ENCODE measurements at regions not wholly inside any gene's neighbourhood (a gene's known extent, or its start where the extent isn't known, plus 50 kb on each side); places are given as distances from the start of the nearest gene placed in this dataset.

DNA sequence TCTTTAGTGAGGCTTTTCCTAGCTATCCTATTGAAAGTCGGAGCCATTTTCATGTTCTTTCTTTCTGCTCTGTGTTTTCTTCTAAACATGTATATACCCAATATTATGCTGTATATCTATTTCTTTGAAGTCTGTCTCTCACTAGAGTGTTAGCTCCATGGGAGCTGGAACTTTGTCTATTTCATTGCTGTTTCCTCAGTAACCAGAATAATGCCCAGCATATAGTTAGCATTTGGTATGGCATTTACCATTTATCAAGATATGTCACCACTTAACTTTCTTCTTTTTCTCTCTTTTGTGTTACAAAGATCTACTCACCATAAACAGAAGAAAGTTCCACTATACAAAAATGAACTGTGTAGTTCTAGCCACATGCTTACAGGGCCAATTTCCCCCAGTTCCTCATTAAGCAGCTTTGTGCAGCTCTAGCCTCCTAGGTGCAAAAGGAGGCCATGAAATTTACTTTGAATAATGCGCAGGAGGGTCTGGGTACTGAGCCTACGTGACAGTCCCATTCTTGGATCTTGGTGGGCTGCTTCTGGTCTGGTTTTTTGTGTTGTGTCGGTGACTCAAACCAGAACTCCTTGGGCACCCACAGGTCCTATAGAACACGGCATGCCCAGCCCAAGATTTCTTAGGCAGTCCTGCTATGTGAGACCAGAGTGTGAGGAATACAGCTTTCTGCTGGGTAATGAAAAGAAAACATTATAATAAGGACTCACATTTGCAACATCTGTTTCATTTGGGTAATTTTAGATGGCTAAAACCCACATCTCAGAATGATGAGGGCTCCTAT, 302.3 kb upstream of the IGFBP7 start:
- ATAC-seq (no peak), DNase-seq (no peak)
- Mint-ChIP-seq H3K4me1 (no peaks in the 10 kb centered on the region), H3K4me3 (no peak overlapping the region), H3K27ac (no peak overlapping the region), H3K36me3 (no peaks in the 10 kb centered on the region), H3K27me3 (no peaks in the 10 kb centered on the region), H3K9me3 (ENCODE audit: low read depth) (no peaks in the 10 kb centered on the region)
- CTCF ChIA-PET, result interaction anchor here (1.7 kb wide), 1 partner anchor 14 kb away, joined by 3 read pairs; no protein-coding TSS in a partner anchor

DNA sequence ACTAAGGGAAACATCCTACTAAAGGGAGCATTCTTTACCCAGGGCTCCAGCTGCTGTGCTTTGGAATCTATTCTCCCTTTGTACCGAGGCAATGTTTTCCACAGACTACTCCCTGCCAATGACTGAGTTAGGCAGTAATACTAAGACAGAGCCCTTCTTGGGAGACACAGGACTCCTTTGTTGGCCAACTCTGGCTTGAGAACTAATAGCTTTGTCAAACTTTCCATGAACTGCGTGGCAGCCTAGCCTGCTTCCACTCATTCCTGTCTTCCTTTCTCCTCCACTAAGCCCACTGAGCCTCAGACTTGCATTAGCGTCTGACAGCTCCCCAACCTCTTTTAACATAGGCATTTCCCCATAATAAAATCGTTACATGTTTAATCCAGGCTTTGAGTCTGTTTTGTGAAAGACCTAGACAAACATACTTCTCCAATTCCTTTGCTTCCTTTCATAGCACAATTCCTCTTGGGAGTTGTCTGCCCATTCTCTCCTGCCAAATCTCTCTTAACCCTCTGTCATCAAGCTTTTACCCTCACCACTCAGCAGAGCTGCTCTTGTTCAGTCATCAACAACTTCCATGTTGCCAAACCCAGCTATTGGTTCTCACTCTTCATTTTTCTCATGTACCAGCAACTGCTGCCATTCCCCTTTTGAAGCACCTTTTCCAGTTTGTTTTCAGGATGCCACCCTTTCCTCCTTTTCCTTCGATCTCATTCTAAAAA, 300.3 kb upstream of the IGFBP7 start:
- Mint-ChIP-seq H3K4me3 (no peak overlapping the region), H3K4me1 (no peaks in the 10 kb centered on the region), H3K27ac (no peak overlapping the region), H3K36me3 (no peaks in the 10 kb centered on the region), H3K27me3 (no peaks in the 10 kb centered on the region), H3K9me3 (ENCODE audit: low read depth) (no peaks in the 10 kb centered on the region)
- ATAC-seq (no peak), DNase-seq (no peak)
- CTCF ChIA-PET, result no interaction called here

DNA sequence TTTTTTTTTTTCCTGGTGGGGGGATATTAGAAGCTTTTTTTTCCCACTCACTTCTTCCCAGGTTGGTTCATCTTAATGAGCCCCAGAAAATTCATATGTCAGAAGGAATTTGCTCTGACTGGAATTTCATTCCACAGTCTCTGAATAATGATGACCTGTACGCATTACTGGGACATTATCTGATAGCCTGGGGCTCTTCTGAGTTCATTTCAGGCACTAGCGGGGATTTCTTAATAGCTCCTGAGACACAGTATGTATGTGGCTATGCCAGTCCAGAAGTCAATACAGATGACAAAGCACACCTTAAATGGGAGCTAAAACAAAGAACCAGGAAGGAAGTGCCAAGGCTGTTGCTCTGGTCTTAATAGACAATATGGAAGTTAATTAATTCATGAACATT, 295.2 kb upstream of the IGFBP7 start:
- H3K27ac Mint-ChIP-seq, result no peak overlapping the region
- CTCF ChIA-PET, result no interaction called here

DNA sequence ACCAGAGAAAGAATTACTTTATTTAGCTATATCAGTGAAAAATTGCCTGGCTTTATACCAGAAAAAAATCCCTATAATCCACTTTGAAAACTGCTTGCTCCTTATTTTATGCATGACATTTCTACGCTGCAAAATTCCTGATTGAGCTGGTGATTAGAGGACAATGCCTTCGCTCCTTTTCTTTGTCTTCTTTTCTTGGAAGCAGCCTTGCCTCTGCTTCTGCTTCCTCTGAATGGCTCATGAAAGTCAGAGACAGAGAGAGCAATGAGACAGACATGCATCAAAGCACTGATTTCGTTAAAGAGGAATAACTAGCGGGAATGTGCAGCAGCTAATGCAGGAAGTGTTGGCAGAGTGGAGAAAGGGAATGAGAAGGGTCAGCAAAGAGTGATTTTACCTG, 294.3 kb upstream of the IGFBP7 start:
- Mint-ChIP-seq H3K27ac (no peak overlapping the region), H3K27me3 (no peaks in the 10 kb centered on the region), H3K36me3 (no peaks in the 10 kb centered on the region), H3K4me3 (no peak overlapping the region), H3K4me1 (no peaks in the 10 kb centered on the region), H3K9me3 (ENCODE audit: low read depth) (no peaks in the 10 kb centered on the region)
- no peak for ATAC-seq
- DNase-seq, result no peak
- CTCF ChIA-PET, result interaction anchor here (1.4 kb wide), 1 partner anchor 23 kb away, joined by 3 read pairs; no protein-coding TSS in a partner anchor

More for the DNA sequence above, 295.2 kb upstream of the IGFBP7 start:
- no peaks in the 10 kb centered on the region for H3K27me3 Mint-ChIP-seq
- H3K4me3 Mint-ChIP-seq, result no peak overlapping the region
- ATAC-seq, result no peak
- H3K4me1 Mint-ChIP-seq, result no peaks in the 10 kb centered on the region
- no peaks in the 10 kb centered on the region for H3K9me3 Mint-ChIP-seq (ENCODE audit: low read depth)
- DNase-seq, result no peak
- no peaks in the 10 kb centered on the region for H3K36me3 Mint-ChIP-seq

DNA sequence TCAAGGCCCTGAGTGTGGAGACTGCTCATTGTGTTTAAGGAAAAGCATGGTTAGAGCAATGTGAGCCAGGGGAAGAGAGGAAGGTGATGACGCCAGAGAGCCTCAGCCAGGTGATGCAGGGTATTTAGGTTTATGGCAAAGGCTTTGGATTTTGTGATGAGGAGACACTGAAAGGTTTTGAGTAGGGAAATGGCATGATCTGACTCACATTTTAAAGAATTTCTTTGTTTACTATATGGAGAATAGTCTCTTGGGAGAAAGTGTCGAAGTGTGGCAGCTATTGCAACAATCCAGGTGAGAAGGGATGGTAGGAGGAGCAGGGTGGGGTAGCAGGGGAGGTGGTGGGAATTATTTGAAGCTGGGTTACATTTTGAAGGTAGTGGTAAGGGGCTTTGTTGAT, 293.4 kb upstream of the IGFBP7 start:
- Mint-ChIP-seq H3K27ac (no peak overlapping the region), H3K4me1 (no peaks in the 10 kb centered on the region), H3K27me3 (no peaks in the 10 kb centered on the region), H3K36me3 (no peaks in the 10 kb centered on the region), H3K4me3 (no peak overlapping the region), H3K9me3 (ENCODE audit: low read depth) (no peaks in the 10 kb centered on the region)
- CTCF ChIA-PET, result interaction anchor here (1.4 kb wide), 1 partner anchor 23 kb away, joined by 3 read pairs; no protein-coding TSS in a partner anchor
- ATAC-seq (no peak), DNase-seq (no peak)

DNA sequence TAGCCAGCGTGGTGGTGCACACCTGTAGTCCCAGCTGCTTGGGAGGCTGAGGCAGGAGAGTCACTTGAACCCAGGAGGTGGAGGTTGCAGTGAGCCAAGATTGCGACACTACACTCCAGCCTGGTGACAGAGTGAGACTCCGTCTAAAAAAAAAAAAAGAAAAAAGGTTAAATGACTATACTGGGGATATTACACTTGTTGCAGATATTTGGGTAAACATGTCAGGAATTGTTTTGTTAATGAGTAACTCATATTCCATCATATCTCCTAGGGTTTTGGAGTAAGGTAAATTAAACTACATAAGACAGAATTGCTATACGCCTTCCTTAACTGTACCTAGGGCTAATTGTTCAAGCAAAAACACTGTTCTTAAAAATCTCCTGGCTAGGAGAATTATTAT, 291.4 kb upstream of the IGFBP7 start:
- ATAC-seq (no peak), DNase-seq (no peak)
- no peak overlapping the region for H3K4me3 Mint-ChIP-seq
- no peak overlapping the region for H3K27ac Mint-ChIP-seq
- CTCF ChIA-PET, result no interaction called here
- no peaks in the 10 kb centered on the region for H3K4me1 Mint-ChIP-seq
- no peaks in the 10 kb centered on the region for H3K27me3 Mint-ChIP-seq
- H3K36me3 Mint-ChIP-seq, result no peaks in the 10 kb centered on the region
- no peaks in the 10 kb centered on the region for H3K9me3 Mint-ChIP-seq (ENCODE audit: low read depth)

DNA sequence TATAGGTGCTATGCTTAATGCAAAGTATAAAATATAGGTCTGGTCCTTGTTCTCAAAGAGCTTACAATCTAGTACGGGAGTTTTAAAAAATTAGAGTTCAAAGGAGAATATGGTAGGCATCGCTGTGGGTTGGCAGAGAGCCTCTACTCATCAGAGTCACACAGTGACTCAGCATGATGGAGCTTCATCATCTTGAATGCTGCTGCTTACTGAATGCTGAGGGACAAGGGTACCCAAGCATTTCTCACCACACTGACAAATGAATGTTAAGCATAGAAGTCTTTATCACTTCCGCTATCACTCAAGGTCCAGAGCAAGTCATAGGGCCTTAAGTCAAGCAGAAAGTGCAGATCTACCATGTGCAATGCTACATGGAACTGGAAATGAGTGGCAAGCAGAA, 268.6 kb upstream of the IGFBP7 start:
- H3K9me3 Mint-ChIP-seq (ENCODE audit: low read depth), result no peaks in the 10 kb centered on the region
- no peaks in the 10 kb centered on the region for H3K27me3 Mint-ChIP-seq
- H3K27ac Mint-ChIP-seq, result no peak overlapping the region
- H3K4me1 Mint-ChIP-seq, result no peaks in the 10 kb centered on the region
- ATAC-seq (no peak), DNase-seq (no peak)
- no peak overlapping the region for H3K4me3 Mint-ChIP-seq
- CTCF ChIA-PET, result no interaction called here
- no peaks in the 10 kb centered on the region for H3K36me3 Mint-ChIP-seq

DNA sequence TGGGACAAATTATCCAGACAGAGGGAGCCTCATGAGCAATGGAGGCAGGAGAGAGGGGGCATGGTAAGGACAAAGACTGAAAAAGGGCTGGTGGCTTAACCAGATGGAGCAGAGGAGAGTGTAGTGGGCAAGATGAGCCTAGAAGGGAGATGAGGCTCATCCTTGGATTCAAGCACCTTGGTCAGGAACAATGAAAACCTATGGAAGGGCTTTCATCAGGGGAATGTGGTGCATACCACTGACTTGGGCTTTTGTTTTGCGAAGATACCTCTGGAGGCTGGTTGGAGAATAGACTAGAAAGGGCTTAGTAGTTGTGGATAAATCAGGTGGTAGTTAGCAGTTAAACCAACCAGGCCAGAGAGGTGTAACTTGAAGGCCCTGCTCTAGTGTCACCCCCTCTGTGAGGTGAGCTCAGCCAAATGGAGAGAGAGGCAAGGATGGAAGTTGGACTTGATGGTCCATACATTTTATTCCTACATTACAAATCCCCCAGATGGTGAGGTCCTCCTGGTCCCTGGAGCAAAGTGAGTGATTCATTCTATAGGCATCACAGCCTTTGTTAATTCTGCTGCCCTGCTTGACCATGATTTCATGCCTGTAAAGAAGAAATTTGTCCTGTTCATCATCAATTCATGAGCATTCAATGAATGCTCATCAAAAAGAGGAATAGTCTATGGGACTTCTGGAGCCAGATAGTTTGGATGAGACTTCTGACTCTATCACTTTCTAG, 264.8 kb upstream of the IGFBP7 start:
- DNase-seq (no peak), ATAC-seq (no peak)
- Mint-ChIP-seq H3K9me3 (ENCODE audit: low read depth) (no peaks in the 10 kb centered on the region), H3K27ac (no peak overlapping the region), H3K4me1 (no peaks in the 10 kb centered on the region), H3K27me3 (no peaks in the 10 kb centered on the region), H3K36me3 (no peaks in the 10 kb centered on the region), H3K4me3 (no peak overlapping the region)
- CTCF ChIA-PET, result no interaction called here

DNA sequence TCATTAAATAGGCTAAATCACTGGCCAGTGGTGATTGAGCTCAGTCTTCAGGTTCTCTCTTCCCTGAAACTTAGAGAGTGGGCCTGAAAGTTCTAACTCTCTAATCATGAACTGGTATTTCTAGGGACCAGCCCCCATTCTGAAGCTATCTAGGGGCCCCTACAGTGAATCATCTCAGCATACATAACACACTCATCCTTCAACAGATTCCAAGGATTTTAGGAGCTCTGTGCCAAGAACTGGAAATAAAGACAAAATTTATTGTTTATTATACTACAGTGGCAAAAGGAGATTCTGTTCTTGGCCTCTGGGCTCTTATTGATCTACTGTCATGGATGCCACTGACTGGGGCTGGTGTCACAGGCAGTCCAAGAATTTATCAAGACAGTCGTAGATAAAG, 263.8 kb upstream of the IGFBP7 start:
- Mint-ChIP-seq H3K4me1 (no peaks in the 10 kb centered on the region), H3K4me3 (no peak overlapping the region), H3K9me3 (ENCODE audit: low read depth) (no peaks in the 10 kb centered on the region), H3K27me3 (no peaks in the 10 kb centered on the region), H3K27ac (no peak overlapping the region), H3K36me3 (no peaks in the 10 kb centered on the region)
- CTCF ChIA-PET, result no interaction called here
- DNase-seq (no peak), ATAC-seq (no peak)

DNA sequence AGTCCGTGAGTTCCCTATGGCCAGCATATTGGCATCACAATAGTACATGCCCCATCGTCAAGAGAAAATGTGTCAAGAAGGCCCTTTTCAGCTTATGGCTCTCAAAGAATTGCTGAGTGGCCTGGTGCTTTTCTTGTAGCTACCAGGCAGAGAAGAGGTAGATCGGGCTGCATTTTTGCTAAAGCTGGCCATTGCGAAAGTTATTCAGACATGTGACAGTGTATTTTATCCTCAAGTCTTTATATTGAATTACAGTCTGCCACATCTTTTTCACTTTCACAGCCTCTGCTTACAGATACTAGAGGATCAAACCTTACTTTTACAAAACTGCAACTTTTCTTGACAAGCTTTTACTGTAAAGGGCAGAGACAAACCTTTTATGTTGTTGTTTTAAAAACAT, 261.5 kb upstream of the IGFBP7 start:
- H3K4me1 Mint-ChIP-seq, result no peaks in the 10 kb centered on the region
- CTCF ChIA-PET, result no interaction called here

DNA sequence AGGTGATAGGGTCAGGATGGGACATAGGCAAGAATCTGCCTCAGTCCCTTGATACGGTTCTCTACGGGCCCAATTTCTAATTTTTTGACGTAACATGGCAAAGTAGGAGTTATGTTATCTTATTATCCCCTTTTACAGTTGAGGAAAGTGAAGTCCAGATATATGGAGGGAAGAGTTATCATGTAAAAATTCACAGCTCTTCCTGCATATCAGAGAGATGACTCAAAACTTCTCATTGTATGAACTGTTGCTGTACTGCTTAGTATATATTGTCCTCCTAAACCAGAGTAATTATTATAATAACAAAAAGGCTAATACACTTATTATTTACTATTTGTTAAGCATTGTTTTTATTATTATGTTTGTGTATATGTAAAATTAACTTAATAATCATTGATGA, 260.5 kb upstream of the IGFBP7 start:
- CTCF ChIA-PET, result no interaction called here
- Mint-ChIP-seq H3K9me3 (ENCODE audit: low read depth) (no peaks in the 10 kb centered on the region), H3K4me3 (no peak overlapping the region), H3K27ac (no peak overlapping the region), H3K36me3 (no peaks in the 10 kb centered on the region), H3K27me3 (no peaks in the 10 kb centered on the region), H3K4me1 (no peaks in the 10 kb centered on the region)
- no peak for ATAC-seq
- no peak for DNase-seq

More for the DNA sequence above, 261.5 kb upstream of the IGFBP7 start:
- DNase-seq (no peak), ATAC-seq (no peak)
- no peak overlapping the region for H3K4me3 Mint-ChIP-seq
- H3K36me3 Mint-ChIP-seq, result no peaks in the 10 kb centered on the region
- no peaks in the 10 kb centered on the region for H3K27me3 Mint-ChIP-seq
- H3K9me3 Mint-ChIP-seq (ENCODE audit: low read depth), result no peaks in the 10 kb centered on the region
- no peak overlapping the region for H3K27ac Mint-ChIP-seq

DNA sequence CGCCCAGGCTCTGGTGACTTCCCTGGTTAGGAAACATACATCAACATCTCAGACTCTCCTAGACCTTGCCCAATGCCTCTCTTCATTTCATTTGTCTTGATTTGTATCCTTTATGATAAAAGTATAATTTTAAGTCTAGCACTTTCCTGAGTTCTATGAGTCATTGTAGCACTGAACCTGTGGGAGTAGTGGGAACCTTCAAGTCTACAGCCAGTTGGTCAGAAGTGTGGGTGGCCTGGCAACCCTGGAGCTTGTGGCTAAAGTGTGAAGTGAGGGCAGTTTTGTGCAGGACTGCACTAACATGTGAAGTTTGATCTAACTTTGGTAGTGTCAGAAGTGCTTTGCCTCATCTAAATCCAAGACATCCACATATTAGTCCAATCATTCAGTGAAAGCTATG, 259.3 kb upstream of the IGFBP7 start:
- H3K4me1 Mint-ChIP-seq, result no peaks in the 10 kb centered on the region
- H3K4me3 Mint-ChIP-seq, result no peak overlapping the region
- ATAC-seq, result no peak
- no peaks in the 10 kb centered on the region for H3K27me3 Mint-ChIP-seq
- no peak overlapping the region for H3K27ac Mint-ChIP-seq
- CTCF ChIA-PET, result no interaction called here
- DNase-seq, result no peak
- H3K36me3 Mint-ChIP-seq, result no peaks in the 10 kb centered on the region
- H3K9me3 Mint-ChIP-seq (ENCODE audit: low read depth), result no peaks in the 10 kb centered on the region

DNA sequence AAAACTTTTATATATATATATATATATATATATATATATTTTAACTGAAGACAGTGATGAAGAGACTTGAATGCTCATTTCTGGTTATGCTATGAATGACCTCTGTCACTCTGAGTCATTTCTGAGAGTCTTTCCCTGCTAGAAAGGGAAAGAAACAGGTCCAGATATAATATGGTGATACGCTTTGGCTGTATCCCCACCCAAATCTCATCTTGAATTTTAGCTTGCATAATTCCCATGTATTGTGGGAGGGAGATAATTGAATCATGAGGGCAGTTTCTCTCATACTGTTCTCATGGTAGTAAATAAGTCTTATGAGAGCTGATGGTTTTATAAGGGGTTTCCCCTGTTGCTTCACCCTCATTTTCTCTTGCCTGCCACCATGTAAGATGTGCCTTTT, 254.1 kb upstream of the IGFBP7 start:
- Mint-ChIP-seq H3K36me3 (no peaks in the 10 kb centered on the region), H3K4me3 (no peak overlapping the region), H3K27ac (no peak overlapping the region), H3K9me3 (ENCODE audit: low read depth) (no peaks in the 10 kb centered on the region), H3K4me1 (no peaks in the 10 kb centered on the region), H3K27me3 (no peaks in the 10 kb centered on the region)
- CTCF ChIA-PET, result no interaction called here
- no peak for ATAC-seq
- no peak for DNase-seq

DNA sequence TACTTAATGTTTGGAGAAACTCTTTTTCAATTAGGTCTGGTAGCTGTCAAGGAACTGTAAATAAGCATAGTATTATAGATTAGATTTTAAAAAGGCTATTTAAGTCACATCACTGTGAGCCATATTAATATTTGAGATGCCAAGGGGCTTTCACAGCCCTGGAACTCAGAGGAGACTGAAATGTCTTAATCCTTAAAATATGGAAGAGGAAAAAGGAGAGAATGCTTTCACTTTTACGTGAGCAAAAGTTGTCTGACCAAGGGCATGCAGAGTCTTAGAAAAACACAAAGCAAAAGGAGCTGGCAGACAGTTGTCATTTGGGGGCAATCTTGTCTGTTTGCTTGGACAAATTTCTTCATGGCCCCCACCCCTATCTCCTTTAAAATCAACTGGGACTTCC, 253.2 kb upstream of the IGFBP7 start:
- CTCF ChIA-PET, result no interaction called here

More for the DNA sequence above, 253.2 kb upstream of the IGFBP7 start:
- Mint-ChIP-seq H3K27ac (no peak overlapping the region), H3K36me3 (no peaks in the 10 kb centered on the region), H3K4me3 (no peak overlapping the region), H3K9me3 (ENCODE audit: low read depth) (no peaks in the 10 kb centered on the region), H3K4me1 (no peaks in the 10 kb centered on the region), H3K27me3 (no peaks in the 10 kb centered on the region)
- DNase-seq (no peak), ATAC-seq (no peak)
